ENCODE measurements at regions not wholly inside any gene's neighbourhood (a gene's known extent, or its start where the extent isn't known, plus 50 kb on each side); places are given as distances from the start of the nearest gene placed in this dataset.

- TF ChIP-seq CTCF (IDR thresholded peaks at IDR 0.05; ENCODE audit: low read depth, low read length) (no peak), EZH2phosphoT487 (IDR thresholded peaks at IDR 0.05; ENCODE audit: low read depth) (no peak)
These were observed 51.6 kb upstream of the MACF1 start for GRCh38 chr1:39152923-39153322.
